ENCODE measurements at regions not wholly inside any gene's neighbourhood (a gene's known extent, or its start where the extent isn't known, plus 50 kb on each side); places are given as distances from the start of the nearest gene placed in this dataset.

DNA sequence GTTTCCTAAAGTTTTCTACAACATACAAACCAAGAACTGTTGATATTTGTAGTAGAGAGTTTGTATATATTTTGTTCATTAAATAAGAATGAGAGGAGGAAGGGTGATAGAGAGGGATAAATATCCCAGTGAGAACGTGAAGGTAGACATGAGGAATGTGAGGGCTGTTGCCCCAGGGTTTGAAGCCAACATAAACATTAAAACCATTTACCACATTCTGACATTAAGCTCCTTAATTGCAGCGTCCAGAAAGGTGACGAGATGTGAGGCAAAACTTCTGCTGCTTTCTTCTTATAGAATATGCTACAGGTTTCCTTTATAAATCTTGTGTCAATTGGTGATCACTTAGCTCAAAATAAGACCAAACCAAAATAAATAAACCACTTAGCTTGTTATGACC is 267.8 kb upstream of the CNTN4 start:
- no peaks in the 10 kb centered on the region for H3K36me3 Mint-ChIP-seq
- H3K27ac Mint-ChIP-seq, result no peak overlapping the region
- peaks cover 0 to 18% (median 4%) of the 10 kb centered on the region in 7 donors for H3K9me3 Mint-ChIP-seq
- no peaks in the 10 kb centered on the region for H3K27me3 ChIP-seq (ENCODE audit: control insufficient read depth, insufficient read depth, low read length)
- no peak for ATAC-seq (ENCODE audit: low read depth in 2 of 2)
- H3K27me3 Mint-ChIP-seq, result no peaks in the 10 kb centered on the region
- no peaks in the 10 kb centered on the region for H3K4me1 ChIP-seq (ENCODE audit: control insufficient read depth, insufficient read depth, low read length, poor library complexity, severe bottlenecking)
- H3K9me3 ChIP-seq (ENCODE audit: control insufficient read depth in 2 of 2, low read length in 2 of 2), result no peaks in the 10 kb centered on the region
- no peak overlapping the region for H3K27ac ChIP-seq (ENCODE audit: insufficient read depth, low read length, poor library complexity, severe bottlenecking)
- H3K4me3 Mint-ChIP-seq, result no peak overlapping the region
- H3K4me3 ChIP-seq (ENCODE audit: low read depth, low read length), result no peak overlapping the region
- no peaks in the 10 kb centered on the region for H3K36me3 ChIP-seq (ENCODE audit: control insufficient read depth, insufficient read depth, low read length)
- no peaks in the 10 kb centered on the region for H3K4me1 Mint-ChIP-seq
- no peak for DNase-seq

DNA sequence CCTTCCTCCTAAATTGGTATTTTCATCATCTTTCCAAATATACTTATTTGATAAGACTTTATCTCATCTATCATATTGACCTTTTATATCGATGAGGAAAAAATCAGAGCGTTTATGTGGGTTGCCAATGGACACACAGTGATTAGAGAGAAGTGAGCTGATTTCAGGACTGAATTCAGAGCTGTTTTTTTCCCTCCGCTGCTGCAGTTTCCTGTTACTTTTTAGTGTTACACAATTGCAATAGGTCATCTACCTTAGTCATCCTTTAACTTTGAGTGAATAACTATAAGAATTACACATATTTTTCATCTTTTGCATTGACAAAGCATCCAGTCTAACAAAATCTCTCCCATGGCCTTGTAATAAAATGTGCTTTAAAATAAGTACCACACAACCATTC is 266.3 kb upstream of the CNTN4 start:
- Histone ChIP-seq H3K27me3 (ENCODE audit: control insufficient read depth, insufficient read depth, low read length) (no peaks in the 10 kb centered on the region), H3K4me3 (ENCODE audit: low read depth, low read length) (no peak overlapping the region), H3K4me1 (ENCODE audit: control insufficient read depth, insufficient read depth, low read length, poor library complexity, severe bottlenecking) (no peaks in the 10 kb centered on the region), H3K9me3 (ENCODE audit: control insufficient read depth in 2 of 2, low read length in 2 of 2) (no peaks in the 10 kb centered on the region), H3K27ac (ENCODE audit: insufficient read depth, low read length, poor library complexity, severe bottlenecking) (no peak overlapping the region), H3K36me3 (ENCODE audit: control insufficient read depth, insufficient read depth, low read length) (no peaks in the 10 kb centered on the region)
- Mint-ChIP-seq H3K36me3 (no peaks in the 10 kb centered on the region), H3K9me3 (peaks cover 0 to 18% (median 4%) of the 10 kb centered on the region in 7 donors), H3K4me3 (no peak overlapping the region), H3K4me1 (no peaks in the 10 kb centered on the region), H3K27ac (no peak overlapping the region), H3K27me3 (no peaks in the 10 kb centered on the region)
- no peak for DNase-seq
- ATAC-seq (ENCODE audit: low read depth in 2 of 2), result no peak

DNA sequence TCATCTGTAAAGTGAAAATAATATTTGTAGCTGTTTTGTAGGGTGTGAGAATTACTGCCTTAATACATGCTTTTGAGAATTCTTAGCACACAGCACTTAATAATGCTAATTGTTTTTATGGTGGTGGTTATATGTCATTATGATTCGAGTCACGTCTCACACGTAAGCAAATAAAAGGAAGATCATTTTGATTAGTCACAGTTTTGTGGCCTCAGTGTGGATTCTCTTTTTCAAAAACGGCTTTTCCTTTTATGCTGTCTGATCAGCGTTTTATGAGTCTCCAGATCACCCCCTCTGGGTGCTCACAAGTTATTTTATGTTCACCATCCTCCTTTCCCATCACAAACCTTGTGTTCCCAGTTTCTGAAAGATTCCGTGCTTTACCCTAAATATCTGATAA is 255.6 kb upstream of the CNTN4 start:
- no peaks in the 10 kb centered on the region for H3K4me1 ChIP-seq (ENCODE audit: control insufficient read depth, insufficient read depth, low read length, poor library complexity, severe bottlenecking)
- H3K27me3 ChIP-seq (ENCODE audit: control insufficient read depth, insufficient read depth, low read length), result no peaks in the 10 kb centered on the region
- Mint-ChIP-seq H3K27me3 (no peaks in the 10 kb centered on the region), H3K27ac (no peak overlapping the region), H3K36me3 (no peaks in the 10 kb centered on the region), H3K9me3 (peaks cover 2 to 22% (median 9%) of the 10 kb centered on the region in 7 donors), H3K4me1 (no peaks in the 10 kb centered on the region), H3K4me3 (no peak overlapping the region)
- H3K4me3 ChIP-seq (ENCODE audit: low read depth, low read length), result no peak overlapping the region
- no peaks in the 10 kb centered on the region for H3K36me3 ChIP-seq (ENCODE audit: control insufficient read depth, insufficient read depth, low read length)
- ATAC-seq (ENCODE audit: low read depth in 2 of 2) (no peak), DNase-seq (no peak)
- no peak overlapping the region for H3K27ac ChIP-seq (ENCODE audit: insufficient read depth, low read length, poor library complexity, severe bottlenecking)
- peaks cover 0 to 1% of the 10 kb centered on the region in 2 experiments for H3K9me3 ChIP-seq (ENCODE audit: control insufficient read depth in 2 of 2, low read length in 2 of 2)

DNA sequence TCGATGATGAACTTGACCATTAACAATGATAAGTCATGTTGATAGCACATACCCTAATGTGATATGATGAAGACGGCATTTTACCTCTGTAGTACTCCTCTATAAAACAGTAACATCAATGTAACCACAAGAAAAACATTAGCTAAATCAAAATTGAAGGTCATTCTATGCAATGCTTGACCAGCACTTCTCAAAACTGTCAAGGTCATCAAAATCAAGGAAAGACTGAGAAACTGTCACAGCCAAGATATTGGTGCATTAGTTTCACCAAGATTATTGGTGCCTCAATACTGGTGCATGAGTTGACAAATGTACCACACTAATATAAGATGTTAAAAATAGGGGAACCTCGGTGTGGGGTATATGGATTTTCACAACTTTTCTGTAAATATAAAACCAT is 251.1 kb upstream of the CNTN4 start:
- no peaks in the 10 kb centered on the region for H3K36me3 Mint-ChIP-seq
- Histone ChIP-seq H3K36me3 (ENCODE audit: control insufficient read depth, insufficient read depth, low read length) (no peaks in the 10 kb centered on the region), H3K9me3 (ENCODE audit: control insufficient read depth in 2 of 2, low read length in 2 of 2) (peaks cover 0 to 1% of the 10 kb centered on the region in 2 experiments), H3K27ac (ENCODE audit: insufficient read depth, low read length, poor library complexity, severe bottlenecking) (no peak overlapping the region), H3K4me1 (ENCODE audit: control insufficient read depth, insufficient read depth, low read length, poor library complexity, severe bottlenecking) (no peaks in the 10 kb centered on the region), H3K27me3 (ENCODE audit: control insufficient read depth, insufficient read depth, low read length) (no peaks in the 10 kb centered on the region), H3K4me3 (ENCODE audit: low read depth, low read length) (no peak overlapping the region)
- H3K4me3 Mint-ChIP-seq, result no peak overlapping the region
- H3K27me3 Mint-ChIP-seq, result no peaks in the 10 kb centered on the region
- peaks cover 4 to 20% (median 5%) of the 10 kb centered on the region in 7 donors for H3K9me3 Mint-ChIP-seq
- no peak for DNase-seq
- no peak overlapping the region for H3K27ac Mint-ChIP-seq
- ATAC-seq (ENCODE audit: low read depth in 2 of 2), result no peak
- H3K4me1 Mint-ChIP-seq, result no peaks in the 10 kb centered on the region

DNA sequence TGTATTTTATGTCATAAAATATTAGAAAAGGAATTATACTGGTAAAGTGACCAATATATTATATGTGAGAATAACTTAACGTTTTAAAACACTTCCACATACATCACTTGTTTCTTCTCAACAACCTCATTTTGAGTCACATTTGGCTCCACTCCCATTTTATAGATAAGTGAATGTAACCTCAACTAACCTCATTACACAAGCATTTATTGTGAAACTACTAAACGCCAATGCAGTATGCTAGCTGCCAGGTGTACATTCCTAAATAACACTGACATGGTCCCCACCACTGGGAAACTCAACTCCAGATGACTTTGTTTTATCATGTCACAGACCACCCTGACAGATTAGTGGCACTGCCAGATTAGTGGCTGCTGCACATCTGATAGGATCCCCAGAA is 249.7 kb upstream of the CNTN4 start:
- Mint-ChIP-seq H3K36me3 (no peaks in the 10 kb centered on the region), H3K4me1 (no peaks in the 10 kb centered on the region), H3K4me3 (no peak overlapping the region), H3K27me3 (no peaks in the 10 kb centered on the region), H3K9me3 (peaks cover 3 to 22% (median 7%) of the 10 kb centered on the region in 7 donors), H3K27ac (no peak overlapping the region)
- Histone ChIP-seq H3K27ac (ENCODE audit: insufficient read depth, low read length, poor library complexity, severe bottlenecking) (no peak overlapping the region), H3K9me3 (ENCODE audit: control insufficient read depth in 2 of 2, low read length in 2 of 2) (no peaks in the 10 kb centered on the region), H3K4me1 (ENCODE audit: control insufficient read depth, insufficient read depth, low read length, poor library complexity, severe bottlenecking) (no peaks in the 10 kb centered on the region), H3K4me3 (ENCODE audit: low read depth, low read length) (no peak overlapping the region), H3K36me3 (ENCODE audit: control insufficient read depth, insufficient read depth, low read length) (no peaks in the 10 kb centered on the region), H3K27me3 (ENCODE audit: control insufficient read depth, insufficient read depth, low read length) (no peaks in the 10 kb centered on the region)
- no peak for ATAC-seq (ENCODE audit: low read depth in 2 of 2)
- DNase-seq, result no peak

DNA sequence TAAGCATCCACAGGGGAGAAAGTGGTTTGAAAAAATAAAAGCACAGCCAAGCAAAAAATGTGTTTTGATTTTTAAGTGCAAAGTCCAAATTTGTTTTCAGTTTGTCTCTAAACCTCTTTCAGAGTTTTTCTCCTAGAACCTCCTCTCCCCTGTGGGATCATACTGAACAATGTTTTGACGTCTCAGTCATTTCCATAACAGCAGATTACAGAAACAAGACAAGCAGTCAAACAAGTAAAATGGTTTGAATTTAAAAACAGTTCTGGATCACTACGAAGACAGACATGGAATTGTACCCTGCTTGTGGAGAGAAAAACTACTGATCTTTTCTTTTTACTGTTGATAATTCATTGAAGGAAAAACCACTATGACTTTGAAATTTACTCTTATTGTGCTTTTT is 245.7 kb upstream of the CNTN4 start:
- Histone ChIP-seq H3K36me3 (ENCODE audit: control insufficient read depth, insufficient read depth, low read length) (no peaks in the 10 kb centered on the region), H3K4me1 (ENCODE audit: control insufficient read depth, insufficient read depth, low read length, poor library complexity, severe bottlenecking) (no peaks in the 10 kb centered on the region), H3K27me3 (ENCODE audit: control insufficient read depth, insufficient read depth, low read length) (no peaks in the 10 kb centered on the region), H3K4me3 (ENCODE audit: low read depth, low read length) (no peak overlapping the region), H3K9me3 (ENCODE audit: control insufficient read depth in 2 of 2, low read length in 2 of 2) (no peaks in the 10 kb centered on the region), H3K27ac (ENCODE audit: insufficient read depth, low read length, poor library complexity, severe bottlenecking) (no peak overlapping the region)
- H3K36me3 Mint-ChIP-seq, result no peaks in the 10 kb centered on the region
- H3K27me3 Mint-ChIP-seq, result no peaks in the 10 kb centered on the region
- no peak overlapping the region for H3K4me3 Mint-ChIP-seq
- no peak for ATAC-seq (ENCODE audit: low read depth in 2 of 2)
- H3K4me1 Mint-ChIP-seq, result peaks cover 0 to 3% (median 0%) of the 10 kb centered on the region in 4 donors
- no peak for DNase-seq
- H3K27ac Mint-ChIP-seq, result no peak overlapping the region
- H3K9me3 Mint-ChIP-seq, result peaks cover 2 to 24% (median 7%) of the 10 kb centered on the region in 7 donors

DNA sequence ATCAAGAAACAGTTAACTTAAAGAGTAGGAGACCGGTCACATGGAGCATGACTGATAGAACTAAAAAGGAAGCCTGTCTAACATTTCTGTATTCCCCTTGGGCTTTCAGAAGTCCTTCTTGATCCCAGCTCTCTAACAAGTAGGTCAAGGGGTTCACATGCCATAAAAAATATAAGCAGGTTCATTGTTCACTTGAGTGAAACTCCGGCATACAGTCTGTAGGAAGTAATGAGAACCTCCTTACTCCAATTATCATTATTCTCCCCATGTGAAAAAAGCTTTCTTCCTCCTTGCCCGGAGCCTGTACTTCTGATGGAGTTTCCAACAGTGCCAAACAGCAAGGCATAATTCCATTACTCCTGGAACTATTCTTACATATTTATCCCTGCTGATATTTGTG is 242.8 kb upstream of the CNTN4 start:
- Histone ChIP-seq H3K36me3 (ENCODE audit: control insufficient read depth, insufficient read depth, low read length) (no peaks in the 10 kb centered on the region), H3K27me3 (ENCODE audit: control insufficient read depth, insufficient read depth, low read length) (no peaks in the 10 kb centered on the region), H3K9me3 (ENCODE audit: control insufficient read depth in 2 of 2, low read length in 2 of 2) (no peaks in the 10 kb centered on the region), H3K27ac (ENCODE audit: insufficient read depth, low read length, poor library complexity, severe bottlenecking) (no peak overlapping the region), H3K4me3 (ENCODE audit: low read depth, low read length) (no peak overlapping the region), H3K4me1 (ENCODE audit: control insufficient read depth, insufficient read depth, low read length, poor library complexity, severe bottlenecking) (no peaks in the 10 kb centered on the region)
- ATAC-seq (ENCODE audit: low read depth in 2 of 2) (no peak), DNase-seq (no peak)
- Mint-ChIP-seq H3K4me3 (no peak overlapping the region), H3K4me1 (peaks cover 0 to 3% (median 0%) of the 10 kb centered on the region in 4 donors), H3K27me3 (no peaks in the 10 kb centered on the region), H3K36me3 (no peaks in the 10 kb centered on the region), H3K9me3 (peaks cover 2 to 22% (median 6%) of the 10 kb centered on the region in 7 donors), H3K27ac (no peak overlapping the region)

DNA sequence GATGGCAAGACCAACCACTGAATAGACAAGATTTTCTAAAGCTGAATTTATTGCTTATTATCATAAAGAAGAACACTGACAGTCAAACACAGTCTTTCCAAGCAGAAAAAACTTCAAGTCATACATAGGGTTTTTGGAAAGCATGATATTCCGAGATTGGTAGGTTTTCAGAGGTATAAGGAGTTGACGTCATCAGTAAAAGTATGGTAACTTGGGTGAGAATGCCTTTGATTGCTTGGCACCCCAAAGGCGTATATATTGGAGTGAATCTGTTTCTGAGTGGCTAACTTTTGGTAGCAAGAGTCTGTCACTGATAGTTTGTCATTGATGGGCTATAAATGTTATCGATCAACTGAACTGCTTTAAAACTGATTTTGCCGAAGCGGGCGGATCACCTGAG is 227.9 kb upstream of the CNTN4 start:
- DNase-seq, result no peak
- no peaks in the 10 kb centered on the region for H3K4me1 ChIP-seq (ENCODE audit: control insufficient read depth, insufficient read depth, low read length, poor library complexity, severe bottlenecking)
- Mint-ChIP-seq H3K4me3 (no peak overlapping the region), H3K9me3 (peaks cover 3 to 18% (median 6%) of the 10 kb centered on the region in 7 donors), H3K27me3 (no peaks in the 10 kb centered on the region), H3K36me3 (no peaks in the 10 kb centered on the region), H3K27ac (no peak overlapping the region), H3K4me1 (no peaks in the 10 kb centered on the region)
- H3K36me3 ChIP-seq (ENCODE audit: control insufficient read depth, insufficient read depth, low read length), result no peaks in the 10 kb centered on the region
- H3K9me3 ChIP-seq (ENCODE audit: control insufficient read depth in 2 of 2, low read length in 2 of 2), result peaks cover 0 to 2% of the 10 kb centered on the region in 2 experiments
- no peak overlapping the region for H3K4me3 ChIP-seq (ENCODE audit: low read depth, low read length)
- H3K27ac ChIP-seq (ENCODE audit: insufficient read depth, low read length, poor library complexity, severe bottlenecking), result no peak overlapping the region
- no peak for ATAC-seq (ENCODE audit: low read depth in 2 of 2)
- no peaks in the 10 kb centered on the region for H3K27me3 ChIP-seq (ENCODE audit: control insufficient read depth, insufficient read depth, low read length)

All from CD4-positive, CD25-positive, alpha-beta regulatory T cell (primary cell).